ENCODE measurements at regions not wholly inside any gene's neighbourhood (a gene's known extent, or its start where the extent isn't known, plus 50 kb on each side); places are given as distances from the start of the nearest gene placed in this dataset.

DNA sequence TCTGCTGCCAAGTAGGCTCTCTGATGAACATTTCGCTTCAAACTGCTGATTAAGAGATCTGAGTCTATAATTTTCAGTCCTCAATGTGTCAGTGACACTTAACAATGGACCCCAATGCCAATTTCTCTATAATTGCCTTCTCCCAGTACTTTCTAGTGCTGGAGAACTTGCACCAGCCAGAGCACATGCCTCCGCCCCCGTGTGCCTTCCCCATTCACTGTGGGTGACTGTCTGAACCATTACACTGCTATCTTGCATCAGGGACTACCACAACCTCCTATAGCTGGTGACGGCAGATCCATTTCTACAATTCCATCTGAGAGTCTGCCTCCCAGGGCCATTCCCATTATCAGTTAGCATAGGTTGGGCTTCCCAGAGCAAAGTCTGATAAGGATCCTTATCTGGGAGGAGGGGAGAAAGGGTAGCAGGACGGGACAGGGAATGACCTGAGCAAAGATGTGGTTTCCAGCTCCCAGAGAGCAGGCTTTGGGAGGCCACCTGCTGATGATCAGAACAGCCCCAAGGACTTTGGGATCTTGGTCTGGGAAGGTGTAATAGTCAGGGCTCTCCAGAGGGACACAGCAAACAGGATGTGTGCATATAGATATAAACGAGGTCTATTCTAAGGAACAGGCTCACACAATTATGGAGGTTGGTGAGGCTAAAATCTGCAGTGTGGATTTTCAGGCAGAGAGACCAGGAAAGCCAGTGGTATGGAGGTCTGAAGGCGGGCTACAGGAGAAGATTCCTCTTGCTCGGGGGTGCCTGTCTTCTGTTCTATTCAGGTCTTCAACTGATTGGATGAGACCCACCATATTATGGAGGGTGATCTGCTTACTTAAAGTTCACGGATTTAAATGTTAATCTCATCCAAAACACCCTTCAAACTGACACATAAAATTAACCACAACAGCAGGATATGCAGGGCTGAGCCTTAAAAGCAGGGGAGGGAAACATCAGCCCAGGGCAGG is 238.2 kb downstream of the PTPRU start:
- H3K79me2 ChIP-seq (ENCODE audit: insufficient read depth, low read length), result no peaks in the 10 kb centered on the region
- H3K4me2 ChIP-seq (ENCODE audit: low read depth, low read length), result peak overlapping the region; percentile 8; the same call in 1 of the 2 replicates
- no peak overlapping the region for H2AFZ ChIP-seq (ENCODE audit: low read length)
- no peak overlapping the region for H3K4me3 ChIP-seq (replicated peaks in 1 of 3; ENCODE audit: insufficient read depth in 1 of 3, low read depth in 2 of 3, low read length in 3 of 3)
- H3K27ac ChIP-seq (ENCODE audit: extremely low read length, insufficient read depth, low read length), result no peak overlapping the region
- intact Hi-C loops (cut with micrococcal nuclease; ENCODE audit: unreplicated experiment), result no loop called here
- TF ChIP-seq, protein P1, sequence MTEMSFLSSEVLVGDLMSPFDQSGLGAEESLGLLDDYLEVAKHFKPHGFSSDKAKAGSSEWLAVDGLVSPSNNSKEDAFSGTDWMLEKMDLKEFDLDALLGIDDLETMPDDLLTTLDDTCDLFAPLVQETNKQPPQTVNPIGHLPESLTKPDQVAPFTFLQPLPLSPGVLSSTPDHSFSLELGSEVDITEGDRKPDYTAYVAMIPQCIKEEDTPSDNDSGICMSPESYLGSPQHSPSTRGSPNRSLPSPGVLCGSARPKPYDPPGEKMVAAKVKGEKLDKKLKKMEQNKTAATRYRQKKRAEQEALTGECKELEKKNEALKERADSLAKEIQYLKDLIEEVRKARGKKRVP (CRISPR knock-in tag; IDR thresholded peaks at IDR 0.05), result no peak
- no peak for TF ChIP-seq MED8 (CRISPR knock-in tag; IDR thresholded peaks at IDR 0.05; ENCODE audit: insufficient replicate concordance)
- TF ChIP-seq ZC3H4 (CRISPR knock-in tag; IDR thresholded peaks at IDR 0.05; ENCODE audit: borderline replicate concordance), result no peak
- TF ChIP-seq, protein P2, sequence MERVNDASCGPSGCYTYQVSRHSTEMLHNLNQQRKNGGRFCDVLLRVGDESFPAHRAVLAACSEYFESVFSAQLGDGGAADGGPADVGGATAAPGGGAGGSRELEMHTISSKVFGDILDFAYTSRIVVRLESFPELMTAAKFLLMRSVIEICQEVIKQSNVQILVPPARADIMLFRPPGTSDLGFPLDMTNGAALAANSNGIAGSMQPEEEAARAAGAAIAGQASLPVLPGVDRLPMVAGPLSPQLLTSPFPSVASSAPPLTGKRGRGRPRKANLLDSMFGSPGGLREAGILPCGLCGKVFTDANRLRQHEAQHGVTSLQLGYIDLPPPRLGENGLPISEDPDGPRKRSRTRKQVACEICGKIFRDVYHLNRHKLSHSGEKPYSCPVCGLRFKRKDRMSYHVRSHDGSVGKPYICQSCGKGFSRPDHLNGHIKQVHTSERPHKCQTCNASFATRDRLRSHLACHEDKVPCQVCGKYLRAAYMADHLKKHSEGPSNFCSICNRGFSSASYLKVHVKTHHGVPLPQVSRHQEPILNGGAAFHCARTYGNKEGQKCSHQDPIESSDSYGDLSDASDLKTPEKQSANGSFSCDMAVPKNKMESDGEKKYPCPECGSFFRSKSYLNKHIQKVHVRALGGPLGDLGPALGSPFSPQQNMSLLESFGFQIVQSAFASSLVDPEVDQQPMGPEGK (CRISPR knock-in tag; IDR thresholded peaks at IDR 0.05), result peak; percentile 16; the same call in 1 of the 2 replicates
- TF ChIP-seq, protein P3, sequence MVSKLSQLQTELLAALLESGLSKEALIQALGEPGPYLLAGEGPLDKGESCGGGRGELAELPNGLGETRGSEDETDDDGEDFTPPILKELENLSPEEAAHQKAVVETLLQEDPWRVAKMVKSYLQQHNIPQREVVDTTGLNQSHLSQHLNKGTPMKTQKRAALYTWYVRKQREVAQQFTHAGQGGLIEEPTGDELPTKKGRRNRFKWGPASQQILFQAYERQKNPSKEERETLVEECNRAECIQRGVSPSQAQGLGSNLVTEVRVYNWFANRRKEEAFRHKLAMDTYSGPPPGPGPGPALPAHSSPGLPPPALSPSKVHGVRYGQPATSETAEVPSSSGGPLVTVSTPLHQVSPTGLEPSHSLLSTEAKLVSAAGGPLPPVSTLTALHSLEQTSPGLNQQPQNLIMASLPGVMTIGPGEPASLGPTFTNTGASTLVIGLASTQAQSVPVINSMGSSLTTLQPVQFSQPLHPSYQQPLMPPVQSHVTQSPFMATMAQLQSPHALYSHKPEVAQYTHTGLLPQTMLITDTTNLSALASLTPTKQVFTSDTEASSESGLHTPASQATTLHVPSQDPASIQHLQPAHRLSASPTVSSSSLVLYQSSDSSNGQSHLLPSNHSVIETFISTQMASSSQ (IDR thresholded peaks at IDR 0.05; ENCODE audit: low read depth), result no peak
- TF ChIP-seq, protein P3 (CRISPR knock-in tag; IDR thresholded peaks at IDR 0.05; ENCODE audit: borderline replicate concordance), result peak; percentile 29; the same call in 1 of the 2 replicates
- no peak for TF ChIP-seq SRY (CRISPR knock-in tag; IDR thresholded peaks at IDR 0.05)
- TF ChIP-seq HNF4A (CRISPR knock-in tag; IDR thresholded peaks at IDR 0.05), result peak; percentile 54
- in situ Hi-C loops (cut with HindIII; ENCODE audit: extremely low pct_ligation_motif_present, low pct_unique_long_range_greater_than_20kb), result no loop called here
- no peaks in the 10 kb centered on the region for H3K9me3 ChIP-seq (ENCODE audit: low read length)
- H3K9ac ChIP-seq (ENCODE audit: insufficient read depth, low read depth, low read length), result no peak overlapping the region
- H3K27me3 ChIP-seq (ENCODE audit: control insufficient read depth in 1 of 2, insufficient read depth in 2 of 2, low read length in 2 of 2), result no peaks in the 10 kb centered on the region
- ChIA-PET CTCF (ENCODE audit: low intra/inter-chr PET ratio, low total read pairs) (no interaction called here), POLR2A (no interaction called here)
- H4K20me1 ChIP-seq (ENCODE audit: insufficient read depth, low read length), result no peaks in the 10 kb centered on the region
- 30% methylated on average over 9 of the region's 9 CpGs for WGBS (ENCODE audit: low lambda C conversion rate)
- no TSS peak for BruUV-seq (replicated peaks)
- FAIRE-seq (peak; percentile 58), ATAC-seq (no peak), DNase-seq (ENCODE audit: low spot score) (peak; percentile 23)
- H3K4me1 ChIP-seq (ENCODE audit: insufficient read depth, low read length), result peaks cover 63% of the 10 kb centered on the region
- no peaks in the 10 kb centered on the region for H3K36me3 ChIP-seq (replicated peaks in 1 of 2; ENCODE audit: control insufficient read depth in 1 of 2, insufficient read depth in 2 of 2, low read length in 2 of 2)
